Endodermal cell (in vitro differentiated cells): ENCODE measurements at regions not wholly inside any gene's neighbourhood (a gene's known extent, or its start where the extent isn't known, plus 50 kb on each side); places are given as distances from the start of the nearest gene placed in this dataset.

Source experiments
- DNase-seq: peaks from one replicate; pipeline ENCODE4 v3.0.0-alpha.2; 2017
- H3K27ac ChIP-seq: 2 replicates; pipeline ENCODE4 v1.5.1; 2013; ENCODE audit warnings: mild to moderate bottlenecking, low read depth, low read length, moderate library complexity
- H3K27me3 ChIP-seq: 2 replicates; pipeline ENCODE4 v1.6.1; 2013; ENCODE audit warnings: mild to moderate bottlenecking, low read length, moderate library complexity; ENCODE audit not compliant: insufficient read depth, control insufficient read depth, poor library complexity, severe bottlenecking
- H3K36me3 ChIP-seq: 2 replicates; pipeline ENCODE4 v1.7.0; 2013; ENCODE audit warnings: mild to moderate bottlenecking, low read length, moderate library complexity; ENCODE audit not compliant: control insufficient read depth, insufficient read depth
- H3K4me1 ChIP-seq: one replicate; pipeline ENCODE4 v1.7.0; 2013; ENCODE audit warnings: low read length; ENCODE audit not compliant: control insufficient read depth, insufficient read depth
- H3K4me3 ChIP-seq: 2 replicates; pipeline ENCODE4 v1.5.1; 2013; ENCODE audit warnings: mild to moderate bottlenecking, low read length, moderate library complexity
- H3K9ac ChIP-seq: 2 replicates; pipeline ENCODE4 v1.6.1; 2013; ENCODE audit warnings: mild to moderate bottlenecking, low read length, moderate library complexity; ENCODE audit not compliant: poor library complexity, severe bottlenecking; ENCODE audit errors: extremely low read depth
- H3K9me3 ChIP-seq: 2 replicates; pipeline ENCODE4 v1.6.1; 2013; ENCODE audit warnings: mild to moderate bottlenecking, low read length, moderate library complexity; ENCODE audit not compliant: control insufficient read depth
- H3K27ac Mint-ChIP-seq: 2 replicates; pipeline ENCODE4 v1.8.0; 2020; ENCODE audit warnings: mixed read lengths
- H3K27me3 Mint-ChIP-seq: 2 replicates; pipeline ENCODE4 v1.8.0; 2021; ENCODE audit warnings: mild to moderate bottlenecking, mixed read lengths; ENCODE audit not compliant: insufficient read depth
- H3K36me3 Mint-ChIP-seq: 2 replicates; pipeline ENCODE4 v1.8.0; 2020; ENCODE audit warnings: low read depth, mixed read lengths
- H3K4me1 Mint-ChIP-seq: 2 replicates; pipeline ENCODE4 v1.8.0; 2020; ENCODE audit warnings: mixed read lengths
- H3K4me3 Mint-ChIP-seq: 2 replicates; pipeline ENCODE4 v1.8.0; 2020; ENCODE audit warnings: mild to moderate bottlenecking, moderate library complexity, mixed read lengths
- H3K9me3 Mint-ChIP-seq: 2 replicates; pipeline ENCODE4 v1.8.0; 2020; ENCODE audit warnings: mild to moderate bottlenecking, mixed read lengths
- CTCF ChIP-seq: fragments of 200-600 bp; sonication (generic); conservative IDR thresholded peaks from 2 replicates; pipeline ENCODE4 v1.5.0; 2021; ENCODE audit warnings: antibody characterized with exemption, mild to moderate bottlenecking
- WGBS, 2 experiments: methylation state at CpG; one replicate each; pipeline versions ENCODE4 v1.1.5 to v1.1.7; 2013; ENCODE audit warnings: missing lambda C conversion rate in 2 of 2, mixed read lengths in 1 of 2; ENCODE audit not compliant: insufficient coverage in 1 of 2, insufficient read length in 1 of 2; 5-methylcytosine and 5-hydroxymethylcytosine counted together

- WGBS, 2 experiments, result 61 to 64% methylated on average over 3 of the region's 3 CpGs
- Mint-ChIP-seq H3K27ac (no peak overlapping the region), H3K9me3 (peaks cover 16% of the 10 kb centered on the region)
Measured at GRCh38 chr6:92864966-92865555, 554.3 kb downstream of the EPHA7 start.

DNA sequence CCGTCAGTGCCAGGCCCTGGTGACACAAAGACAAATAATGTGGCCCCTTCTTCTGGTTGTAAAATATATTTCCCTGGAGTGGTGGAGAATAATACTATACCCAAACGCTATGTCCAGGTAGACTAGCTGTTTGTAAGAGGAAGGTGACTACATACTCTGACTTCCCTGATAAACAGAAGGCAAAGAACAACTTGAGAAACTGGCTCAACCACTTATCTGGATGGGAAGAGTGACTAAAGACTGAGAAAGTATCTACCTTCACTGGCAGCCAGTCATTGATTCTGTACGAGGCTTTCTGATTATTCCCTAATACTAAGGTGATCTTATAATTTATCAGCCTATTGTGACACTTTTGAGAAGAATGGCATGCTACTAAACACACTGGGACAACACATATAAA is 569.7 kb downstream of the EPHA7 start:
- Histone ChIP-seq H3K27me3 (no peaks in the 10 kb centered on the region), H3K4me3 (peak overlapping the region; percentile 28), H3K27ac (no peak overlapping the region), H3K4me1 (no peaks in the 10 kb centered on the region), H3K9ac (no peak overlapping the region), H3K36me3 (no peaks in the 10 kb centered on the region), H3K9me3 (no peaks in the 10 kb centered on the region)
- no peak for DNase-seq
- no peak overlapping the region for H3K27ac Mint-ChIP-seq
- TF ChIP-seq CTCF, result no peak
- WGBS, 2 experiments, result 92 to 100% methylated on average over 1 to 3 of the region's 3 CpGs
- no peak overlapping the region for H3K4me3 Mint-ChIP-seq
- peaks cover 2% of the 10 kb centered on the region for H3K9me3 Mint-ChIP-seq
- peaks cover 38% of the 10 kb centered on the region for H3K27me3 Mint-ChIP-seq
- H3K36me3 Mint-ChIP-seq, result no peaks in the 10 kb centered on the region
- peaks cover 15% of the 10 kb centered on the region for H3K4me1 Mint-ChIP-seq

More at GRCh38 chr6:92864966-92865555, 554.3 kb downstream of the EPHA7 start:
- Histone ChIP-seq H3K4me3 (no peak overlapping the region), H3K9me3 (peaks cover 18% of the 10 kb centered on the region), H3K9ac (no peak overlapping the region), H3K4me1 (no peaks in the 10 kb centered on the region), H3K27me3 (no peaks in the 10 kb centered on the region), H3K27ac (no peak overlapping the region), H3K36me3 (no peaks in the 10 kb centered on the region)
- Mint-ChIP-seq H3K4me3 (no peak overlapping the region), H3K27me3 (no peaks in the 10 kb centered on the region), H3K4me1 (peaks cover 1% of the 10 kb centered on the region), H3K36me3 (peaks cover 2% of the 10 kb centered on the region)
- DNase-seq, result no peak
- no peak for TF ChIP-seq CTCF

GRCh38 chr6:92848901-92849300 is 570.5 kb downstream of the EPHA7 start:
- Histone ChIP-seq H3K9me3 (no peaks in the 10 kb centered on the region), H3K36me3 (no peaks in the 10 kb centered on the region), H3K4me1 (no peaks in the 10 kb centered on the region), H3K27me3 (no peaks in the 10 kb centered on the region), H3K27ac (no peak overlapping the region), H3K9ac (no peak overlapping the region), H3K4me3 (peak overlapping the region; percentile 28)
- no peak for TF ChIP-seq CTCF
- Mint-ChIP-seq H3K27ac (no peak overlapping the region), H3K4me3 (no peak overlapping the region), H3K4me1 (peaks cover 15% of the 10 kb centered on the region), H3K9me3 (peaks cover 2% of the 10 kb centered on the region), H3K27me3 (peaks cover 38% of the 10 kb centered on the region), H3K36me3 (no peaks in the 10 kb centered on the region)
- DNase-seq, result no peak
